Spleen (tissue), 7 donors: ENCODE measurements at regions not wholly inside any gene's neighbourhood (a gene's known extent, or its start where the extent isn't known, plus 50 kb on each side); places are given as distances from the start of the nearest gene placed in this dataset.

Source experiments
- POLR2A ChIP-seq, 3 donors: fragments of 450-650 bp; IDR thresholded peaks; one replicate each; pipeline ENCODE4 v1.5.1; 2017; ENCODE audit warnings: antibody characterized with exemption in 3 of 3, mild to moderate bottlenecking in 1 of 3
- POLR2AphosphoS5 ChIP-seq, 3 donors: sonication (generic); formaldehyde crosslinking; IDR thresholded peaks; one replicate each; pipeline ENCODE4 v1.5.1; 2017; ENCODE audit warnings: antibody characterized with exemption in 3 of 3
- TF ChIP-seq, protein P1 (sequence below), 11 experiments: fragments of 200-600 bp in 7 of 11; fragments of 450-650 bp in 4 of 11; sonication (generic) in 4 of 11; IDR thresholded peaks in 8 of 11; conservative IDR thresholded peaks in 3 of 11; 1 replicate in 7 of 11; 2 replicates in 4 of 11; pipeline versions ENCODE4 v1.4.0 to v1.8.0; 2016 to 2021; ENCODE audit warnings: antibody characterized with exemption in 11 of 11, inconsistent platforms in 4 of 11, mild to moderate bottlenecking in 1 of 11
- donor health status: DM: no; HTN: no; CAD: no; lungs with moderate emphysema.
- donor health status: DM: no; HTN: no; CAD: no.
- donor health status: DM: no; HTN: no; CAD: no.

- TF ChIP-seq, protein P1, sequence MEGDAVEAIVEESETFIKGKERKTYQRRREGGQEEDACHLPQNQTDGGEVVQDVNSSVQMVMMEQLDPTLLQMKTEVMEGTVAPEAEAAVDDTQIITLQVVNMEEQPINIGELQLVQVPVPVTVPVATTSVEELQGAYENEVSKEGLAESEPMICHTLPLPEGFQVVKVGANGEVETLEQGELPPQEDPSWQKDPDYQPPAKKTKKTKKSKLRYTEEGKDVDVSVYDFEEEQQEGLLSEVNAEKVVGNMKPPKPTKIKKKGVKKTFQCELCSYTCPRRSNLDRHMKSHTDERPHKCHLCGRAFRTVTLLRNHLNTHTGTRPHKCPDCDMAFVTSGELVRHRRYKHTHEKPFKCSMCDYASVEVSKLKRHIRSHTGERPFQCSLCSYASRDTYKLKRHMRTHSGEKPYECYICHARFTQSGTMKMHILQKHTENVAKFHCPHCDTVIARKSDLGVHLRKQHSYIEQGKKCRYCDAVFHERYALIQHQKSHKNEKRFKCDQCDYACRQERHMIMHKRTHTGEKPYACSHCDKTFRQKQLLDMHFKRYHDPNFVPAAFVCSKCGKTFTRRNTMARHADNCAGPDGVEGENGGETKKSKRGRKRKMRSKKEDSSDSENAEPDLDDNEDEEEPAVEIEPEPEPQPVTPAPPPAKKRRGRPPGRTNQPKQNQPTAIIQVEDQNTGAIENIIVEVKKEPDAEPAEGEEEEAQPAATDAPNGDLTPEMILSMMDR (IDR thresholded peaks at IDR 0.05 in 8 of 11, conservative IDR thresholded peaks at IDR 0.05 in 3 of 11): no peak
- TF ChIP-seq POLR2A (IDR thresholded peaks at IDR 0.05) (no peak), POLR2AphosphoS5 (IDR thresholded peaks at IDR 0.05) (no peak)
Observed at GRCh38 chr11:127627629-127628457, 627.3 kb upstream of the KIRREL3 start.
